SU-DHL-6 (cell line): ENCODE measurements at regions not wholly inside any gene's neighbourhood (a gene's known extent, or its start where the extent isn't known, plus 50 kb on each side); places are given as distances from the start of the nearest gene placed in this dataset.

Experiments used
- H2AFZ ChIP-seq: fragments of 200-600 bp; sonication (generic); 2 replicates; pipeline ENCODE4 v1.6.1; 2014; ENCODE audit warnings: low read depth, mild to moderate bottlenecking, moderate library complexity, mixed read lengths, antibody characterized with exemption, low read length; ENCODE audit not compliant: severe bottlenecking
- H3F3A ChIP-seq: fragments of 200-600 bp; shearing (Covaris generic); 2 replicates; pipeline ENCODE4 v1.6.0; 2016; ENCODE audit warnings: antibody characterized with exemption, mild to moderate bottlenecking; ENCODE audit not compliant: insufficient read depth
- H3K27ac ChIP-seq: fragments of 200-600 bp; sonication (generic); 2 replicates; pipeline ENCODE4 v1.5.1; 2016; ENCODE audit warnings: low read depth, mild to moderate bottlenecking, low read length, moderate library complexity, mixed read lengths
- H3K27me3 ChIP-seq: fragments of 200-600 bp; sonication (generic), shearing (Covaris generic); 2 replicates; pipeline ENCODE4 v1.6.0; 2014; ENCODE audit warnings: mild to moderate bottlenecking, low read length
- H3K36me3 ChIP-seq: fragments of 200-600 bp; sonication (generic); 2 replicates; pipeline ENCODE4 v1.6.1; 2014; ENCODE audit warnings: mild to moderate bottlenecking, low read length, mixed read lengths
- H3K4me2 ChIP-seq: fragments of 300-600, 200-600 bp; shearing (Covaris generic), sonication (generic); 2 replicates; pipeline ENCODE4 v1.6.0; 2014; ENCODE audit warnings: low read length, low read depth, mild to moderate bottlenecking; ENCODE audit not compliant: poor library complexity, severe bottlenecking
- H3K4me3 ChIP-seq: fragments of 200-600 bp; sonication (generic); 2 replicates; pipeline ENCODE4 v1.5.1; 2014; ENCODE audit warnings: antibody characterized with exemption, low read length, mild to moderate bottlenecking, mixed read lengths; ENCODE audit not compliant: insufficient read depth, poor library complexity, severe bottlenecking
- H3K79me2 ChIP-seq: fragments of 200-600 bp; sonication (generic); 2 replicates; pipeline ENCODE4 v1.6.1; 2014; ENCODE audit warnings: mild to moderate bottlenecking, low read length, moderate library complexity; ENCODE audit not compliant: insufficient read depth
- H3K9ac ChIP-seq: fragments of 200-600 bp; sonication (generic); 2 replicates; pipeline ENCODE4 v1.7.0; 2014; ENCODE audit warnings: mild to moderate bottlenecking, low read length
- H3K9me2 ChIP-seq: fragments of 200-600 bp; sonication (generic); replicated peaks from 2 replicates; pipeline ENCODE4 v1.6.1; 2014; ENCODE audit warnings: low read length; ENCODE audit not compliant: insufficient read depth
- H3K9me3 ChIP-seq: fragments of 200-600 bp; sonication (generic); 2 replicates; pipeline ENCODE4 v1.6.1; 2014; ENCODE audit warnings: low read length, mixed read lengths; ENCODE audit not compliant: insufficient read depth
- H4K20me1 ChIP-seq: fragments of 200-600 bp; sonication (generic); 2 replicates; pipeline ENCODE4 v1.6.1; 2014; ENCODE audit warnings: low read depth, mild to moderate bottlenecking, antibody characterized with exemption, low read length, moderate library complexity, mixed read lengths
- CTCF ChIP-seq: fragments of 200-600 bp; sonication (generic); IDR thresholded peaks from one replicate; pipeline ENCODE4 v1.5.1; 2017; ENCODE audit warnings: antibody characterized with exemption, mild to moderate bottlenecking, low read length, moderate library complexity; ENCODE audit not compliant: insufficient read depth, poor library complexity, severe bottlenecking
- EZH2phosphoT487 ChIP-seq: fragments of 200-600 bp; sonication (generic), shearing (Covaris generic); conservative IDR thresholded peaks from 2 replicates; pipeline ENCODE4 v1.6.1; 2018; ENCODE audit warnings: mild to moderate bottlenecking, antibody characterized with exemption, low read length, moderate library complexity, mixed read lengths

- no peaks in the 10 kb centered on the region for H3K27me3 ChIP-seq
- TF ChIP-seq CTCF (no peak), EZH2phosphoT487 (no peak)
- no peaks in the 10 kb centered on the region for H4K20me1 ChIP-seq
- no peaks in the 10 kb centered on the region for H3K36me3 ChIP-seq
- H3K9me2 ChIP-seq, result no peaks in the 10 kb centered on the region
- H3K4me2 ChIP-seq, result no peak overlapping the region
- H3K4me3 ChIP-seq, result no peak overlapping the region
- H3F3A ChIP-seq, result no peaks in the 10 kb centered on the region
- no peak overlapping the region for H3K9ac ChIP-seq
- no peak overlapping the region for H2AFZ ChIP-seq
- no peak overlapping the region for H3K27ac ChIP-seq
- no peaks in the 10 kb centered on the region for H3K79me2 ChIP-seq
- no peaks in the 10 kb centered on the region for H3K9me3 ChIP-seq
These were observed 382.7 kb downstream of the ENC1 start for GRCh38 chr5:74257645-74258313.

DNA sequence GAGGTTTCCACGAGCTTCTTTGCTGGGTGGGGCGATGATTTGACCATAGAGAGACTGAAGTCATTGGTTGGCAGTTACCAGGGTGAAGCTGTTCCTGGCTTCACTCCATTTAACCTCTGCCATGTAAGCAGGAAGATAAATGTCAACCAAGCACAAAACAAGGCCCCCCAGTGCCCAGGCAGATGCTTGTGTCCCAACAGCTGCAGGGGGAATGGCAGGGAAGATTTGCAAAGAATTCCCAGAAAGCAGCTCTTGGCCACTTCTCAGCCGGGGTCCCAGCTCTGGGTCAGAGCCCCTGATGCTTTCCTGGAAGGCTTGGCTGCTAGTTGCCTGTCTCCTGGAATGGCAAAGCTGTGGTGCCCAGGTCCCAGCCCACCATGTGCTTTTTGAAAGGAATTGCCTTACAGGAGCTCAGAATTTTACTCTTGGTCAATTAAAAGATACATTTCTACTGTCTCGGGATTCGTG, 383.4 kb downstream of the ENC1 start:
- H2AFZ ChIP-seq, result no peak overlapping the region

DNA sequence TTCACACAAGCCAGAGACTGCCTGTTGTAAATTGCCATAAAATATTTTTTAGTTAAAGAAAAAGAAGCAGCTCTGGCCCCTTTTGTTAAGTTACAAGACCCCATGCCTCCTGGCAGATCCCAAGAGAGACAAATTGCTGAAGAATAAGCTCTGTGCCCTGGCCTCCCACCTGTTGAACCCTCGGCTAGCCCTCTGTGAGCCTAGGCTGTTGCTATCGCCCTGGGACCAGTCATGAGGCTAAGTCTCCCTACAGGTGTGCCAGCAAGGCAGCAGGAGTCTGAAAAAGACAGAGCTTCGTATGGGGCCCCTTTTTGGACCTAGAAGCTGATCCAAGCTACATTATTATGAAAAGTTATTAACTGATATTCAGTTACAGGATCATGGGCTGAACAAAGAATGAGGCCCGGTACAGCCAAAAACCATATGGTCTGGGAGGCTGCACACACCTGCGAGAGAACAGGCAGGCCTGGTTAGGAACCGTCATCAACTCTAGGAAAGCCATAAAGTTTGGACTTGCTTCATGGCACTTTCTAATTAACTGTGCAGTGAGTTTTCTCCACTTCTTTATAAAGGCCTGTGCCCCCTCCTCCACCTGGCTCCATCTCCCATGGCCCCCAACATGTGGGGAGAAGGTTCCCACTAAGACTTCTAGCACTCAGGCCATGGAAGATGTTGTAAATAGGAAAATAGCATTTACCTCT, 384.7 kb downstream of the ENC1 start:
- Histone ChIP-seq H3K79me2 (no peaks in the 10 kb centered on the region), H3K27me3 (no peaks in the 10 kb centered on the region), H3K9ac (no peak overlapping the region), H3K36me3 (no peaks in the 10 kb centered on the region), H3K4me3 (no peak overlapping the region), H3K4me2 (no peak overlapping the region), H2AFZ (no peak overlapping the region), H3K9me3 (no peaks in the 10 kb centered on the region), H3F3A (no peaks in the 10 kb centered on the region), H3K27ac (no peak overlapping the region), H3K9me2 (no peaks in the 10 kb centered on the region), H4K20me1 (no peaks in the 10 kb centered on the region)
- TF ChIP-seq EZH2phosphoT487, result no peak
- no peak for TF ChIP-seq CTCF

More for the DNA sequence above, 383.4 kb downstream of the ENC1 start:
- Histone ChIP-seq H3F3A (no peaks in the 10 kb centered on the region), H3K4me2 (no peak overlapping the region), H4K20me1 (no peaks in the 10 kb centered on the region), H3K79me2 (no peaks in the 10 kb centered on the region), H3K9me3 (no peaks in the 10 kb centered on the region), H3K9me2 (no peaks in the 10 kb centered on the region), H3K36me3 (no peaks in the 10 kb centered on the region), H3K9ac (no peak overlapping the region), H3K27me3 (no peaks in the 10 kb centered on the region), H3K27ac (no peak overlapping the region), H3K4me3 (no peak overlapping the region)
- TF ChIP-seq CTCF (no peak), EZH2phosphoT487 (no peak)
